H1 (cell line): ENCODE measurements at regions not wholly inside any gene's neighbourhood (a gene's known extent, or its start where the extent isn't known, plus 50 kb on each side); places are given as distances from the start of the nearest gene placed in this dataset.

ENCODE experiments used
- CTCF ChIA-PET: fragments of 300-600 bp; sonication (Branson Sonifier 250); formaldehyde crosslinking; loops from one replicate; lab custom pipeline; 2021; ENCODE audit not compliant: partially characterized antibody; lab: Charles Lee
- POLR2A ChIA-PET: fragments of 300-600 bp; sonication (Branson Sonifier 250); formaldehyde crosslinking; loops from one replicate; lab custom pipeline; 2021; ENCODE audit warnings: inconsistent platforms; ENCODE audit not compliant: partially characterized antibody; lab: Charles Lee
- DNase-seq, 2 experiments: peaks; one replicate each; pipeline versions ENCODE4 v3.0.0 to v3.0.0-alpha.2; 2010 to 2022; ENCODE audit warnings: low spot score in 2 of 2, low read depth in 1 of 2, mixed read lengths in 1 of 2
- FAIRE-seq: peaks from 2 replicates; lab custom pipeline; 2011; peaks lifted over from hg19 to GRCh38; lab: Jason Lieb, UNC
- H2AFZ ChIP-seq: 2 replicates; pipeline ENCODE4 v1.8.1; 2012; ENCODE audit warnings: low read length, inconsistent platforms
- H2AK5ac ChIP-seq: 2 replicates; pipeline ENCODE4 v1.6.1; 2013; ENCODE audit warnings: low read depth, low read length
- H2BK120ac ChIP-seq: replicated peaks from 2 replicates; pipeline ENCODE3; 2013; ENCODE audit warnings: low read depth, low read length, inconsistent platforms
- H2BK12ac ChIP-seq: 2 replicates; pipeline ENCODE4 v1.6.1; 2013; ENCODE audit warnings: low read depth, low read length
- H2BK15ac ChIP-seq: 2 replicates; pipeline ENCODE4 v1.6.1; 2013; ENCODE audit warnings: low read length
- H2BK20ac ChIP-seq: 2 replicates; pipeline ENCODE4 v1.6.1; 2013; ENCODE audit warnings: low read length
- H2BK5ac ChIP-seq: 2 replicates; pipeline ENCODE4 v1.6.1; 2013; ENCODE audit warnings: low read depth, low read length
- H3K14ac ChIP-seq: 2 replicates; pipeline ENCODE4 v1.6.1; 2013; ENCODE audit warnings: inconsistent platforms; ENCODE audit not compliant: insufficient read length
- H3K18ac ChIP-seq: 2 replicates; pipeline ENCODE4 v1.6.1; 2013; ENCODE audit warnings: low read length; ENCODE audit errors: extremely low read depth
- H3K23ac ChIP-seq: 2 replicates; pipeline ENCODE4 v1.6.1; 2013; ENCODE audit warnings: inconsistent platforms; ENCODE audit not compliant: insufficient read length
- H3K23me2 ChIP-seq: 2 replicates; pipeline ENCODE4 v1.6.1; 2013; ENCODE audit warnings: low read depth, low read length
- H3K27ac ChIP-seq: 2 replicates; pipeline ENCODE4 v1.6.1; 2011; ENCODE audit warnings: low read depth, low read length, inconsistent platforms
- H3K27me3 ChIP-seq, 4 experiments: replicated peaks in 1 of 4; 1 replicate in 1 of 4; 2 replicates in 3 of 4; pipeline versions ENCODE4 v1.6.1 to v1.8.1; 2011 to 2013; ENCODE audit warnings: low read length in 3 of 4, mild to moderate bottlenecking in 3 of 4, inconsistent platforms in 2 of 4, mixed read lengths in 2 of 4, moderate library complexity in 1 of 4; ENCODE audit not compliant: control insufficient read depth in 3 of 4, insufficient read depth in 3 of 4; ENCODE audit errors: extremely low read depth in 1 of 4
- H3K36me3 ChIP-seq, 4 experiments: 2 replicates each; pipeline versions ENCODE4 v1.6.1 to v1.8.1; 2011 to 2013; ENCODE audit warnings: mild to moderate bottlenecking in 4 of 4, low read length in 3 of 4, moderate library complexity in 2 of 4, control low read depth in 1 of 4, inconsistent platforms in 1 of 4; ENCODE audit not compliant: insufficient read depth in 4 of 4, control insufficient read depth in 2 of 4
- H3K4ac ChIP-seq: replicated peaks from 2 replicates; pipeline ENCODE3; 2013; ENCODE audit warnings: low read length, low read depth, mixed read lengths, inconsistent platforms; ENCODE audit not compliant: insufficient read length
- H3K4me1 ChIP-seq, 4 experiments: replicated peaks in 1 of 4; 1 replicate in 1 of 4; 2 replicates in 3 of 4; pipeline versions ENCODE4 v1.6.1 to v1.8.1; 2011 to 2013; ENCODE audit warnings: low read length in 3 of 4, inconsistent platforms in 2 of 4, mixed read lengths in 1 of 4; ENCODE audit not compliant: insufficient read depth in 4 of 4, control insufficient read depth in 3 of 4
- H3K4me2 ChIP-seq, 2 experiments: 2 replicates each; pipeline versions ENCODE4 v1.6.1 to v1.8.1; 2011 to 2013; ENCODE audit warnings: low read depth in 2 of 2, low read length in 2 of 2, control low read depth in 1 of 2, inconsistent platforms in 1 of 2, mild to moderate bottlenecking in 1 of 2; ENCODE audit not compliant: insufficient read depth in 1 of 2
- H3K4me3 ChIP-seq, 4 experiments: fragments of 200-600, 300-600 bp in 1 of 4; sonication (generic), shearing (Covaris generic), sonication (Bioruptor Twin) in 1 of 4; 2 replicates each; pipeline versions ENCODE4 v1.5.1 to v1.8.1; 2011 to 2016; ENCODE audit warnings: low read length in 4 of 4, low read depth in 3 of 4, control low read depth in 2 of 4, inconsistent platforms in 2 of 4, mild to moderate bottlenecking in 2 of 4, mixed read lengths in 1 of 4, moderate library complexity in 1 of 4; ENCODE audit not compliant: insufficient read depth in 2 of 4; ENCODE audit errors: extremely low read depth in 1 of 4
- H3K56ac ChIP-seq: replicated peaks from 2 replicates; pipeline ENCODE3; 2013; ENCODE audit warnings: low read depth, mild to moderate bottlenecking, mixed read lengths, low read length, inconsistent platforms; ENCODE audit not compliant: insufficient read length
- H3K79me1 ChIP-seq: 2 replicates; pipeline ENCODE4 v1.6.1; 2013; ENCODE audit warnings: low read depth, low read length, control low read depth
- H3K79me2 ChIP-seq, 2 experiments: 2 replicates each; pipeline versions ENCODE4 v1.6.1 to v1.8.1; 2012 to 2013; ENCODE audit warnings: low read length in 2 of 2, mild to moderate bottlenecking in 2 of 2, inconsistent platforms in 1 of 2; ENCODE audit not compliant: insufficient read depth in 2 of 2, control insufficient read depth in 1 of 2
- H3K9ac ChIP-seq, 4 experiments: replicated peaks in 1 of 4; 1 replicate in 1 of 4; 2 replicates in 3 of 4; pipeline versions ENCODE4 v1.6.1 to v1.8.1; 2011 to 2013; ENCODE audit warnings: low read depth in 3 of 4, low read length in 3 of 4, control low read depth in 2 of 4, mild to moderate bottlenecking in 2 of 4, moderate library complexity in 2 of 4, inconsistent platforms in 1 of 4; ENCODE audit errors: extremely low read depth in 1 of 4
- H3K9me3 ChIP-seq, 2 experiments: 2 replicates each; pipeline versions ENCODE4 v1.6.1 to v1.8.1; 2012 to 2013; ENCODE audit warnings: mild to moderate bottlenecking in 2 of 2, moderate library complexity in 2 of 2, control low read depth in 1 of 2, inconsistent platforms in 1 of 2, low read depth in 1 of 2, low read length in 1 of 2, mixed read lengths in 1 of 2; ENCODE audit not compliant: insufficient read depth in 2 of 2
- H4K20me1 ChIP-seq, 2 experiments: replicated peaks in 1 of 2; 2 replicates each; pipeline versions ENCODE3 to v1.8.1; 2011 to 2013; ENCODE audit warnings: inconsistent platforms in 2 of 2, low read length in 2 of 2, mild to moderate bottlenecking in 1 of 2; ENCODE audit not compliant: insufficient read depth in 2 of 2, control insufficient read depth in 1 of 2
- H4K5ac ChIP-seq: 2 replicates; pipeline ENCODE4 v1.6.1; 2013; ENCODE audit warnings: low read length, low read depth, mixed read lengths, inconsistent platforms; ENCODE audit not compliant: insufficient read length
- H4K8ac ChIP-seq: 2 replicates; pipeline ENCODE4 v1.8.0; 2013; ENCODE audit warnings: mild to moderate bottlenecking, moderate library complexity, low read length, inconsistent platforms; ENCODE audit not compliant: insufficient read depth; ENCODE audit errors: extremely low read depth
- H4K91ac ChIP-seq: replicated peaks from 2 replicates; pipeline ENCODE3; 2013; ENCODE audit warnings: low read length, mixed read lengths, inconsistent platforms; ENCODE audit not compliant: insufficient read length
- EP300 ChIP-seq, 2 experiments: IDR thresholded peaks; 1 replicate in 1 of 2; 2 replicates in 1 of 2; pipeline ENCODE4 v1.6.1; 2011 to 2012; ENCODE audit warnings: low read depth in 2 of 2, low read length in 2 of 2, mild to moderate bottlenecking in 2 of 2, borderline replicate concordance in 1 of 2, inconsistent platforms in 1 of 2, moderate library complexity in 1 of 2
- JUND ChIP-seq: IDR thresholded peaks from 2 replicates; pipeline ENCODE4 v1.6.1; 2011; ENCODE audit warnings: mild to moderate bottlenecking, improper control_type of control experiment, low read length
- KDM1A ChIP-seq: fragments of 200-600, 300-600 bp; sonication (generic); IDR thresholded peaks from 2 replicates; pipeline ENCODE4 v1.7.1; 2016; ENCODE audit warnings: mild to moderate bottlenecking, low read length, borderline replicate concordance
- MAX ChIP-seq: IDR thresholded peaks from 2 replicates; pipeline ENCODE4 v1.6.1; 2012; ENCODE audit warnings: inconsistent platforms
- NANOG ChIP-seq: IDR thresholded peaks from 2 replicates; pipeline ENCODE4 v1.6.1; 2011; ENCODE audit warnings: low read length, low read depth, mild to moderate bottlenecking, inconsistent platforms; ENCODE audit not compliant: insufficient read depth, poor library complexity, severe bottlenecking
- RFX5 ChIP-seq: IDR thresholded peaks from 2 replicates; pipeline ENCODE4 v1.6.1; 2011; ENCODE audit warnings: low read depth, low read length, improper control_type of control experiment, borderline replicate concordance
- SIX5 ChIP-seq: IDR thresholded peaks from 2 replicates; pipeline ENCODE4 v1.6.1; 2011; ENCODE audit warnings: mild to moderate bottlenecking, low read depth, low read length
- SP2 ChIP-seq: IDR thresholded peaks from 2 replicates; pipeline ENCODE4 v1.6.1; 2012; ENCODE audit warnings: mild to moderate bottlenecking, low read length, inconsistent platforms
- SP4 ChIP-seq: IDR thresholded peaks from 2 replicates; pipeline ENCODE4 v1.6.1; 2012; ENCODE audit warnings: low read length, inconsistent platforms
- SRF ChIP-seq: IDR thresholded peaks from 2 replicates; pipeline ENCODE4 v1.6.1; 2011; ENCODE audit warnings: mild to moderate bottlenecking, low read depth, low read length, moderate library complexity
- SUZ12 ChIP-seq: fragments of 200-600 bp; sonication (generic); IDR thresholded peaks from 2 replicates; pipeline ENCODE4 v1.6.1; 2012; ENCODE audit warnings: mild to moderate bottlenecking, inconsistent platforms, low read length, moderate library complexity, mixed read lengths
- TAF7 ChIP-seq: optimal IDR thresholded peaks from 2 replicates; pipeline ENCODE3; 2011; ENCODE audit warnings: low read depth, mild to moderate bottlenecking, inconsistent platforms, low read length, moderate library complexity, borderline replicate concordance
- USF2 ChIP-seq: IDR thresholded peaks from 2 replicates; pipeline ENCODE4 v1.6.1; 2011; ENCODE audit warnings: low read length, improper control_type of control experiment
- WGBS, 2 experiments: shearing (Covaris generic) in 1 of 2; methylation state at CpG; one replicate each; pipeline versions ENCODE4 v1.1.6 to v1.1.7; 2013 to 2015; ENCODE audit warnings: low lambda C conversion rate in 2 of 2, mixed read lengths in 2 of 2, inconsistent platforms in 1 of 2, low coverage in 1 of 2, missing lambda C conversion rate in 1 of 2; ENCODE audit not compliant: insufficient replicate concordance in 2 of 2, insufficient coverage in 1 of 2, insufficient read length in 1 of 2; ENCODE audit errors: extremely low coverage in 1 of 2, missing lambda C conversion rate in 1 of 2; 5-methylcytosine and 5-hydroxymethylcytosine counted together

- no peak overlapping the region for H4K8ac ChIP-seq
- 0 out of 2 replicates have a peak overlapping the region, but pooled peaks have one; percentile 75 for H2BK20ac ChIP-seq
- no peak overlapping the region for H2BK12ac ChIP-seq
- H3K27ac ChIP-seq = no peak overlapping the region
- H2BK15ac ChIP-seq = no peak overlapping the region
- H4K20me1 ChIP-seq = no peaks in the 10 kb centered on the region
- H4K5ac ChIP-seq = no peak overlapping the region
- H3K23me2 ChIP-seq = no peaks in the 10 kb centered on the region; the same call in 1 of the 2 replicates
- peak overlapping the region; percentile 41; the same call in 1 of the 2 replicates for H2BK5ac ChIP-seq
- H3K4me1 ChIP-seq = no peaks in the 10 kb centered on the region
- H4K91ac ChIP-seq = no peak overlapping the region
- H3K27me3 ChIP-seq = no peaks in the 10 kb centered on the region
- FAIRE-seq (no peak), DNase-seq (no peak)
- no peaks in the 10 kb centered on the region; a peak in 1 of 8 replicates for H3K36me3 ChIP-seq
- H3K4me2 ChIP-seq = no peak overlapping the region
- H3K79me1 ChIP-seq = no peaks in the 10 kb centered on the region
- ChIA-PET CTCF (interaction anchor here (1.6 to 4.4 kb wide), 2 partner anchors 10 to 12 kb away, joined by 5 to 11 read pairs; no protein-coding TSS in a partner anchor), POLR2A (interaction anchor here (0.7 kb wide), 1 partner anchor 10 kb away, joined by 3 read pairs; no protein-coding TSS in a partner anchor)
- no peak overlapping the region for H2AFZ ChIP-seq
- no peak overlapping the region; the same call in 1 of the 2 replicates for H3K18ac ChIP-seq
- 90% methylated on average over 3 of the region's 3 CpGs; no CpG with 5 or more reads in 1 of the 2 experiments for WGBS, 2 experiments
- H3K4ac ChIP-seq = no peak overlapping the region
- H3K56ac ChIP-seq = no peak overlapping the region
- H3K14ac ChIP-seq = no peak overlapping the region
- H3K79me2 ChIP-seq = no peaks in the 10 kb centered on the region
- H2AK5ac ChIP-seq = no peak overlapping the region
- peaks cover 0 to 4% of the 10 kb centered on the region in 2 experiments; a peak in 1 of 4 replicates for H3K9me3 ChIP-seq
- H3K4me3 ChIP-seq = no peak overlapping the region
- H3K23ac ChIP-seq = no peak overlapping the region
- H2BK120ac ChIP-seq = no peak overlapping the region
- no peak overlapping the region for H3K9ac ChIP-seq
- TF ChIP-seq MAX (no peak), SIX5 (no peak), RFX5 (no peak), SUZ12 (no peak), USF2 (no peak), KDM1A (no peak), JUND (no peak), SP2 (no peak), TAF7 (no peak), SRF (no peak), EP300 (IDR thresholded peaks at IDR 0.05; ENCODE audit: borderline replicate concordance in 1 of 2, low read depth in 2 of 2, low read length in 2 of 2) (no peak), SP4 (no peak), NANOG (no peak)
These were observed 668.0 kb upstream of the MBL2 start for GRCh38 chr10:53440601-53441000.
